ENCODE measurements at regions not wholly inside any gene's neighbourhood (a gene's known extent, or its start where the extent isn't known, plus 50 kb on each side); places are given as distances from the start of the nearest gene placed in this dataset.

GRCh38 chr3:187929112-187929816, 184.0 kb upstream of the BCL6 start:
- Histone ChIP-seq H3K4me3 (ENCODE audit: insufficient read depth, low read depth, low read length) (no peak overlapping the region), H4K91ac (ENCODE audit: insufficient read depth, low read depth, low read length) (no peak overlapping the region), H4K5ac (ENCODE audit: low read depth, low read length) (no peak overlapping the region), H2BK15ac (ENCODE audit: low read depth, low read length) (no peak overlapping the region), H2AFZ (replicated peaks; ENCODE audit: low read length, poor library complexity) (no peak overlapping the region), H3K56ac (ENCODE audit: extremely low read depth, insufficient read depth, low read length) (no peak overlapping the region), H3K79me1 (ENCODE audit: low read depth in 1 of 2, low read length in 2 of 2) (no peaks in the 10 kb centered on the region), H2BK120ac (ENCODE audit: low read depth, low read length) (no peak overlapping the region), H3K18ac (ENCODE audit: low read depth, low read length) (no peak overlapping the region), H3K9me1 (ENCODE audit: insufficient read depth, low read length) (no peaks in the 10 kb centered on the region), H2BK5ac (ENCODE audit: low read depth, low read length, poor library complexity, severe bottlenecking) (no peak overlapping the region), H3K14ac (replicated peaks; ENCODE audit: low read depth, low read length) (no peak overlapping the region), H3K4me1 (ENCODE audit: control insufficient read depth, insufficient read depth, low read length) (peaks cover 2% of the 10 kb centered on the region; the same call in 1 of the 2 replicates), H3K9me3 (ENCODE audit: control insufficient read depth, insufficient read depth, low read length) (0 out of 2 replicates have a peak, but pooled peaks cover 3% of the 10 kb centered on the region), H4K8ac (ENCODE audit: low read depth in 2 of 2, low read length in 2 of 2) (no peak overlapping the region), H3K23ac (ENCODE audit: low read depth, low read length) (no peak overlapping the region), H3K9ac (ENCODE audit: low read depth, low read length) (no peak overlapping the region), H3K4me2 (ENCODE audit: low read depth, low read length) (no peak overlapping the region), H2BK20ac (ENCODE audit: low read depth, low read length) (no peak overlapping the region), H3K27me3 (ENCODE audit: control insufficient read depth, insufficient read depth, low read length) (peaks cover 3% of the 10 kb centered on the region; the same call in 1 of the 2 replicates), H4K20me1 (ENCODE audit: insufficient read depth, low read length) (no peaks in the 10 kb centered on the region), H3K36me3 (ENCODE audit: control insufficient read depth, insufficient read depth, low read length) (no peaks in the 10 kb centered on the region), H2AK5ac (ENCODE audit: low read depth, low read length) (no peak overlapping the region), H2AK9ac (replicated peaks; ENCODE audit: low read depth, low read length, poor library complexity) (no peak overlapping the region), H3K4ac (ENCODE audit: low read depth, low read length) (no peak overlapping the region), H3K27ac (ENCODE audit: insufficient read depth, low read length) (no peak overlapping the region)
- ATAC-seq (ENCODE audit: low read depth): peak; percentile 35; the same call in 1 of the 2 replicates
- no CpG with 5 or more reads among the region's 8 CpGs for WGBS, 2 experiments (ENCODE audit: extremely low coverage in 2 of 2, insufficient read length in 1 of 2)
- intact Hi-C loops (cut with micrococcal nuclease): no loop called here
- dilution Hi-C loops (cut with HindIII; ENCODE audit: low sequenced_read_pairs, unreplicated experiment): no loop called here
- no TSS peak for BruUV-seq (replicated peaks)
- TF ChIP-seq POLR2A (IDR thresholded peaks at IDR 0.05; ENCODE audit: low read depth, low read length) (no peak), MXI1 (IDR thresholded peaks at IDR 0.05; ENCODE audit: borderline replicate concordance, low read depth, low read length) (no peak), USF2 (IDR thresholded peaks at IDR 0.05; ENCODE audit: low read depth, low read length) (no peak), CEBPB (IDR thresholded peaks at IDR 0.05; ENCODE audit: low read depth, low read length) (no peak), SMC3 (IDR thresholded peaks at IDR 0.05; ENCODE audit: low read depth, low read length) (no peak), ELK1 (IDR thresholded peaks at IDR 0.05; ENCODE audit: borderline replicate concordance, low read depth, low read length) (no peak), MAFK (IDR thresholded peaks at IDR 0.05; ENCODE audit: low read depth, low read length) (no peak), FOS (IDR thresholded peaks at IDR 0.05; ENCODE audit: low read depth, low read length) (no peak), MAZ (IDR thresholded peaks at IDR 0.05; ENCODE audit: borderline replicate concordance, low read depth, low read length) (no peak), CTCF (conservative IDR thresholded peaks at IDR 0.05; ENCODE audit: low read depth, low read length) (no peak), BHLHE40 (IDR thresholded peaks at IDR 0.05; ENCODE audit: low read depth, low read length) (no peak), RFX5 (IDR thresholded peaks at IDR 0.05; ENCODE audit: low read depth, low read length) (no peak), NFE2L2 (IDR thresholded peaks at IDR 0.05; ENCODE audit: low read depth, low read length) (no peak), CHD1 (IDR thresholded peaks at IDR 0.05; ENCODE audit: low read depth, low read length) (no peak), RAD21 (IDR thresholded peaks at IDR 0.05; ENCODE audit: low read length) (no peak), RCOR1 (IDR thresholded peaks at IDR 0.05; ENCODE audit: insufficient replicate concordance, low read length) (no peak)
- ChIA-PET POLR2A (ENCODE audit: unreplicated experiment) (no interaction called here), CTCF (no interaction called here)
- in situ Hi-C loops (cut with MboI; ENCODE audit: low sequenced_read_pairs): no loop called here
- no peak for DNase-seq

All from IMR-90 (cell line).